Left lobe of liver (tissue), 2 donors: ENCODE measurements at regions not wholly inside any gene's neighbourhood (a gene's known extent, or its start where the extent isn't known, plus 50 kb on each side); places are given as distances from the start of the nearest gene placed in this dataset.

Experiments used
- ATAC-seq: fragments of 200-7000 bp; cut with Tn5 transposase; one replicate; pipeline ENCODE4 v1.9.1; 2020; ENCODE audit warnings: mild to moderate bottlenecking, moderate library complexity
- DNase-seq: peaks from one replicate; pipeline ENCODE4 v3.0.0-alpha.2; 2020; ENCODE audit warnings: low spot score
- donor health status: DM: no; HTN: no; CAD: no; lungs with moderate emphysema.
- donor health status: DM: no; HTN: yes; CAD: no.

GRCh38 chr6:22078288-22078687 lies 218.5 kb downstream of the PRL start:
- DNase-seq (no peak), ATAC-seq (no peak)

- ATAC-seq (no peak), DNase-seq (no peak)
These were observed 217.9 kb downstream of the PRL start for GRCh38 chr6:22078802-22079545.

- DNase-seq (no peak), ATAC-seq (no peak)
These were observed 217.1 kb downstream of the PRL start for GRCh38 chr6:22079783-22080182.

GRCh38 chr6:22081709-22082108 lies 215.1 kb downstream of the PRL start:
- DNase-seq (no peak), ATAC-seq (no peak)

- peak; percentile 93 for ATAC-seq
These were observed 214.6 kb downstream of the PRL start for GRCh38 chr6:22082218-22082617.

GRCh38 chr6:22083119-22083518 lies 213.7 kb downstream of the PRL start:
- DNase-seq (no peak), ATAC-seq (no peak)

More at GRCh38 chr6:22082218-22082617, 214.6 kb downstream of the PRL start:
- DNase-seq, result peak; percentile 59

- no peak for ATAC-seq
- no peak for DNase-seq
These were observed 208.7 kb downstream of the PRL start for GRCh38 chr6:22087960-22088706.

GRCh38 chr6:22091424-22091948 lies 205.3 kb downstream of the PRL start:
- DNase-seq, result no peak
- ATAC-seq, result no peak

- DNase-seq (no peak), ATAC-seq (no peak)
These were observed 201.0 kb downstream of the PRL start for GRCh38 chr6:22095836-22096235.

GRCh38 chr6:22098601-22099031 lies 198.2 kb downstream of the PRL start:
- DNase-seq, result no peak
- no peak for ATAC-seq

- no peak for DNase-seq
- ATAC-seq, result no peak
These were observed 197.6 kb downstream of the PRL start for GRCh38 chr6:22099231-22099630.

GRCh38 chr6:22099923-22100322 lies 196.9 kb downstream of the PRL start:
- no peak for ATAC-seq

GRCh38 chr6:22101163-22101562 lies 195.7 kb downstream of the PRL start:
- no peak for ATAC-seq

More at GRCh38 chr6:22099923-22100322, 196.9 kb downstream of the PRL start:
- no peak for DNase-seq

GRCh38 chr6:22102671-22103070 lies 194.2 kb downstream of the PRL start:
- ATAC-seq (no peak), DNase-seq (no peak)

More at GRCh38 chr6:22101163-22101562, 195.7 kb downstream of the PRL start:
- no peak for DNase-seq

GRCh38 chr6:22106451-22106850 lies 190.4 kb downstream of the PRL start:
- no peak for ATAC-seq
- no peak for DNase-seq

- DNase-seq, result no peak
- no peak for ATAC-seq
These were observed 189.9 kb downstream of the PRL start for GRCh38 chr6:22106961-22107360.

- ATAC-seq, result no peak
These were observed 188.6 kb downstream of the PRL start for GRCh38 chr6:22108199-22108598.

GRCh38 chr6:22110061-22110460 lies 186.8 kb downstream of the PRL start:
- no peak for DNase-seq
- no peak for ATAC-seq

More at GRCh38 chr6:22108199-22108598, 188.6 kb downstream of the PRL start:
- DNase-seq, result no peak

GRCh38 chr6:22112461-22112860 lies 184.4 kb downstream of the PRL start:
- DNase-seq, result no peak
- ATAC-seq, result no peak

GRCh38 chr6:22113026-22113766 lies 183.6 kb downstream of the PRL start:
- DNase-seq, result no peak
- ATAC-seq, result no peak

GRCh38 chr6:22115559-22115958 lies 181.3 kb downstream of the PRL start:
- DNase-seq, result no peak
- ATAC-seq, result no peak
